GM18870 (cell line): ENCODE measurements at regions not wholly inside any gene's neighbourhood (a gene's known extent, or its start where the extent isn't known, plus 50 kb on each side); places are given as distances from the start of the nearest gene placed in this dataset.

ENCODE experiments used
- ATAC-seq: cut with Tn5 transposase; IDR thresholded peaks from one replicate; pipeline ENCODE4 v1.9.1; 2021; ENCODE audit warnings: moderate library complexity; ENCODE audit not compliant: unreplicated experiment

GRCh38 chr9:27747450-27747849 lies 174.2 kb upstream of the C9orf72 start:
- no peak for ATAC-seq

- ATAC-seq = no peak
Observed at GRCh38 chr9:27749838-27750237, 176.6 kb upstream of the C9orf72 start.

GRCh38 chr9:27750566-27750965 lies 177.3 kb upstream of the C9orf72 start:
- no peak for ATAC-seq

GRCh38 chr9:27752069-27752468 lies 178.8 kb upstream of the C9orf72 start:
- ATAC-seq = no peak

- no peak for ATAC-seq
Observed at GRCh38 chr9:27755846-27756245, 182.6 kb upstream of the C9orf72 start.

- no peak for ATAC-seq
Observed at GRCh38 chr9:27756418-27756817, 183.1 kb upstream of the C9orf72 start.

GRCh38 chr9:27763831-27764230 lies 190.6 kb upstream of the C9orf72 start:
- no peak for ATAC-seq

GRCh38 chr9:27765266-27766072 lies 192.2 kb upstream of the C9orf72 start:
- no peak for ATAC-seq

- ATAC-seq = no peak
Observed at GRCh38 chr9:27766073-27766835, 193.0 kb upstream of the C9orf72 start.

- no peak for ATAC-seq
Observed at GRCh38 chr9:27768781-27769180, 195.5 kb upstream of the C9orf72 start.

GRCh38 chr9:27770541-27770940 lies 197.3 kb upstream of the C9orf72 start:
- no peak for ATAC-seq

GRCh38 chr9:27771803-27772545 lies 198.7 kb upstream of the C9orf72 start:
- ATAC-seq = no peak

- ATAC-seq = peak; percentile 76
Observed at GRCh38 chr9:27784847-27785713, 211.8 kb upstream of the C9orf72 start.

- ATAC-seq = peak; percentile 92
Observed at GRCh38 chr9:27785714-27786100, 212.4 kb upstream of the C9orf72 start.

- no peak for ATAC-seq
Observed at GRCh38 chr9:27787891-27788290, 214.6 kb upstream of the C9orf72 start.

- no peak for ATAC-seq
Observed at GRCh38 chr9:27791311-27791710, 218.0 kb upstream of the C9orf72 start.

GRCh38 chr9:27792971-27793689 lies 219.8 kb upstream of the C9orf72 start:
- ATAC-seq = peak; percentile 80

GRCh38 chr9:27799326-27799725 lies 226.0 kb upstream of the C9orf72 start:
- ATAC-seq = no peak

- ATAC-seq = no peak
Observed at GRCh38 chr9:27800159-27800558, 226.9 kb upstream of the C9orf72 start.
